NB4 (cell line): ENCODE measurements at regions not wholly inside any gene's neighbourhood (a gene's known extent, or its start where the extent isn't known, plus 50 kb on each side); places are given as distances from the start of the nearest gene placed in this dataset.

ENCODE experiments used
- MYC ChIP-seq: IDR thresholded peaks from 2 replicates; pipeline ENCODE4 v1.6.1; 2011; ENCODE audit warnings: low read depth, low read length
- POLR2A ChIP-seq: IDR thresholded peaks from 2 replicates; pipeline ENCODE4 v1.6.1; 2011; ENCODE audit warnings: mild to moderate bottlenecking; ENCODE audit not compliant: insufficient read length; ENCODE audit errors: extremely low read depth
- TF ChIP-seq, protein P1 (sequence below): IDR thresholded peaks from one replicate; pipeline ENCODE4 v1.5.1; 2012; ENCODE audit warnings: low read depth, low read length

DNA sequence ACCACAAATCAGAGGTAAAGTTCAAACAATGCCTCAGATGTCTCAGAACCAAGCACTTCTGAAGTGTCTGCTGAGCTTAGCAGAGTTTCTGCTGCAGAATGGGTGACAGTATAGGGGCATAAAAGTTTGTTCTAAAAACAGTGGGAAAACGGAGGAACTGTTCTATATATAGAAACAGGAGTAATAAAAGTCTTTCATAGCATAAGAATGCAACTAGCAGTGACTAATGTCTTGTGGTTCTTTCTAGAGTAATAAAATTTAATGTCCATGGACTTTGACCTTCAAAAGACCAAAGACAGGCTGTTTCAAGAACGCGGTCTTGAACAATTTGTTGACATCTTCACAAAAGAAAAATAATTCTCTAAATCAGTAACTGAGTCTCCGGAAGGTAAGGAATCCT lies 107.5 kb upstream of the FAR2 start:
- TF ChIP-seq MYC (no peak), POLR2A (no peak)
- TF ChIP-seq, protein P1, sequence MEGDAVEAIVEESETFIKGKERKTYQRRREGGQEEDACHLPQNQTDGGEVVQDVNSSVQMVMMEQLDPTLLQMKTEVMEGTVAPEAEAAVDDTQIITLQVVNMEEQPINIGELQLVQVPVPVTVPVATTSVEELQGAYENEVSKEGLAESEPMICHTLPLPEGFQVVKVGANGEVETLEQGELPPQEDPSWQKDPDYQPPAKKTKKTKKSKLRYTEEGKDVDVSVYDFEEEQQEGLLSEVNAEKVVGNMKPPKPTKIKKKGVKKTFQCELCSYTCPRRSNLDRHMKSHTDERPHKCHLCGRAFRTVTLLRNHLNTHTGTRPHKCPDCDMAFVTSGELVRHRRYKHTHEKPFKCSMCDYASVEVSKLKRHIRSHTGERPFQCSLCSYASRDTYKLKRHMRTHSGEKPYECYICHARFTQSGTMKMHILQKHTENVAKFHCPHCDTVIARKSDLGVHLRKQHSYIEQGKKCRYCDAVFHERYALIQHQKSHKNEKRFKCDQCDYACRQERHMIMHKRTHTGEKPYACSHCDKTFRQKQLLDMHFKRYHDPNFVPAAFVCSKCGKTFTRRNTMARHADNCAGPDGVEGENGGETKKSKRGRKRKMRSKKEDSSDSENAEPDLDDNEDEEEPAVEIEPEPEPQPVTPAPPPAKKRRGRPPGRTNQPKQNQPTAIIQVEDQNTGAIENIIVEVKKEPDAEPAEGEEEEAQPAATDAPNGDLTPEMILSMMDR: no peak
